ENCODE measurements at regions not wholly inside any gene's neighbourhood (a gene's known extent, or its start where the extent isn't known, plus 50 kb on each side); places are given as distances from the start of the nearest gene placed in this dataset.

- Histone ChIP-seq H3K9me3 (no peaks in the 10 kb centered on the region), H3K36me3 (ENCODE audit: control insufficient read depth in 2 of 2, extremely low read depth in 1 of 2, insufficient read depth in 1 of 2, low read length in 1 of 2) (no peaks in the 10 kb centered on the region), H3K27me3 (replicated peaks in 1 of 2; ENCODE audit: control insufficient read depth in 2 of 2, extremely low read depth in 1 of 2, insufficient read depth in 2 of 2, low read length in 1 of 2) (no peaks in the 10 kb centered on the region), H3K4me1 (ENCODE audit: control insufficient read depth in 1 of 2, extremely low read depth in 1 of 2, insufficient read depth in 2 of 2, low read length in 2 of 2) (no peaks in the 10 kb centered on the region), H3K4me3 (ENCODE audit: control insufficient read depth in 1 of 2, extremely low read depth in 1 of 2, low read length in 1 of 2) (no peak overlapping the region), H3K27ac (ENCODE audit: low read length) (no peak overlapping the region)
- Mint-ChIP-seq H3K27ac (no peak overlapping the region), H3K36me3 (no peaks in the 10 kb centered on the region), H3K4me1 (no peaks in the 10 kb centered on the region), H3K9me3 (peaks cover 3 to 6% (median 5%) of the 10 kb centered on the region in 3 donors), H3K4me3 (no peak overlapping the region), H3K27me3 (no peaks in the 10 kb centered on the region)
- DNase-seq (no peak), ATAC-seq (replicated peaks in 1 of 4) (no peak)
- POLR2A ChIA-PET: no interaction called here
- no CpG with 5 or more reads among the region's 2 CpGs for WGBS (ENCODE audit: insufficient coverage)
- CTCF ChIA-PET: no interaction called here
These were observed 234.1 kb downstream of the TMEM38B start for GRCh38 chr9:105928416-105928815.

DNA sequence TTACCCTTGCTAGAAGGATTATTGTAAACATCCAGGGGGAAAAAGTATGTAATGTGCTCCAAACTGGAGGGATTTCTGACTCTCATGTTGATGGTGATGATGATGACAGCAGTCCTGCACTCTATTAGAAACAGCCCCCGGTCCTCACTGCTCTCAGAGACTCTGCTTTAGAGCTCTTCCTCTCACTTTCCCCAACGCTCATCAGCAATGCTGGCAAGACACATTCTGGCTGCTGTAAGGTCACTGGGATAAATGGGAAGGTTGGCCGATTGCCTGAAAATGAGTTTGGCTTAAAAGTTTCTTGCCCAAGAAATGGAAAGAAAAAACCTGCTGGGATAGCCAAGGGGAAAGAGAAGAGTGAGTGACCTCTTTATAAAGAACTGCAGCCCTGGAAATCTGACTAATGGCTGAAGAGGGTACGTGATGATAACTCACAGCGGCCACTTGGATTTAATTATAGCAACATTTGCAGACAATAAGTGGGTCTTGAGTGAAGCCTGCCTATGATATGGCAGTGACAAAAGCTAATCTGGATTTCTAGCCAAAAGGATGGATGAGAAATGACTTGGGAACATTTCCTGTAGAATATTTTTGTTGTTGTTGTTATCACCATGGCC is 235.8 kb downstream of the TMEM38B start:
- Mint-ChIP-seq H3K9me3 (peaks cover 3 to 9% (median 7%) of the 10 kb centered on the region in 3 donors), H3K36me3 (no peaks in the 10 kb centered on the region), H3K27me3 (no peaks in the 10 kb centered on the region), H3K4me1 (no peaks in the 10 kb centered on the region), H3K27ac (no peak overlapping the region), H3K4me3 (no peak overlapping the region)
- POLR2A ChIA-PET: no interaction called here
- DNase-seq: no peak
- H3K27me3 ChIP-seq (replicated peaks in 1 of 2; ENCODE audit: control insufficient read depth in 2 of 2, extremely low read depth in 1 of 2, insufficient read depth in 2 of 2, low read length in 1 of 2): no peaks in the 10 kb centered on the region
- ATAC-seq (replicated peaks in 1 of 4): no peak
- H3K9me3 ChIP-seq: no peaks in the 10 kb centered on the region
- H3K4me3 ChIP-seq (ENCODE audit: control insufficient read depth in 1 of 2, extremely low read depth in 1 of 2, low read length in 1 of 2): no peak overlapping the region
- CTCF ChIA-PET: no interaction called here
- H3K4me1 ChIP-seq (ENCODE audit: control insufficient read depth in 1 of 2, extremely low read depth in 1 of 2, insufficient read depth in 2 of 2, low read length in 2 of 2): no peaks in the 10 kb centered on the region
- H3K36me3 ChIP-seq (ENCODE audit: control insufficient read depth in 2 of 2, extremely low read depth in 1 of 2, insufficient read depth in 1 of 2, low read length in 1 of 2): no peaks in the 10 kb centered on the region
- WGBS (ENCODE audit: insufficient coverage): 92% methylated on average over 3 of the region's 5 CpGs
- H3K27ac ChIP-seq (ENCODE audit: low read length): no peak overlapping the region

GRCh38 chr9:105932276-105932675 is 237.9 kb downstream of the TMEM38B start:
- DNase-seq (no peak), ATAC-seq (replicated peaks in 1 of 4) (no peak)
- POLR2A ChIA-PET: no interaction called here
- Mint-ChIP-seq H3K27me3 (no peaks in the 10 kb centered on the region), H3K4me1 (no peaks in the 10 kb centered on the region), H3K9me3 (peaks cover 3 to 9% (median 7%) of the 10 kb centered on the region in 3 donors), H3K4me3 (no peak overlapping the region), H3K36me3 (no peaks in the 10 kb centered on the region), H3K27ac (no peak overlapping the region)
- Histone ChIP-seq H3K4me1 (ENCODE audit: control insufficient read depth in 1 of 2, extremely low read depth in 1 of 2, insufficient read depth in 2 of 2, low read length in 2 of 2) (no peaks in the 10 kb centered on the region), H3K4me3 (ENCODE audit: control insufficient read depth in 1 of 2, extremely low read depth in 1 of 2, low read length in 1 of 2) (no peak overlapping the region), H3K27ac (ENCODE audit: low read length) (no peak overlapping the region), H3K9me3 (no peaks in the 10 kb centered on the region), H3K27me3 (replicated peaks in 1 of 2; ENCODE audit: control insufficient read depth in 2 of 2, extremely low read depth in 1 of 2, insufficient read depth in 2 of 2, low read length in 1 of 2) (no peaks in the 10 kb centered on the region), H3K36me3 (ENCODE audit: control insufficient read depth in 2 of 2, extremely low read depth in 1 of 2, insufficient read depth in 1 of 2, low read length in 1 of 2) (no peaks in the 10 kb centered on the region)
- CTCF ChIA-PET: no interaction called here

- WGBS (ENCODE audit: insufficient coverage): 63% methylated on average over 2 of the region's 2 CpGs
- H3K27ac Mint-ChIP-seq: no peak overlapping the region
- no peaks in the 10 kb centered on the region for H3K4me1 Mint-ChIP-seq
- Histone ChIP-seq H3K36me3 (ENCODE audit: control insufficient read depth in 2 of 2, extremely low read depth in 1 of 2, insufficient read depth in 1 of 2, low read length in 1 of 2) (no peaks in the 10 kb centered on the region), H3K27me3 (replicated peaks in 1 of 2; ENCODE audit: control insufficient read depth in 2 of 2, extremely low read depth in 1 of 2, insufficient read depth in 2 of 2, low read length in 1 of 2) (no peaks in the 10 kb centered on the region), H3K9me3 (no peaks in the 10 kb centered on the region), H3K4me3 (ENCODE audit: control insufficient read depth in 1 of 2, extremely low read depth in 1 of 2, low read length in 1 of 2) (no peak overlapping the region), H3K4me1 (ENCODE audit: control insufficient read depth in 1 of 2, extremely low read depth in 1 of 2, insufficient read depth in 2 of 2, low read length in 2 of 2) (no peaks in the 10 kb centered on the region), H3K27ac (ENCODE audit: low read length) (no peak overlapping the region)
- H3K27me3 Mint-ChIP-seq: peaks cover 0 to 1% of the 10 kb centered on the region in 2 donors
- H3K9me3 Mint-ChIP-seq: peaks cover 17 to 32% (median 18%) of the 10 kb centered on the region in 3 donors
- DNase-seq (no peak), ATAC-seq (replicated peaks in 1 of 4) (no peak)
- POLR2A ChIA-PET: no interaction called here
- H3K4me3 Mint-ChIP-seq: no peak overlapping the region
- CTCF ChIA-PET: no interaction called here
- H3K36me3 Mint-ChIP-seq: no peaks in the 10 kb centered on the region
These were observed 256.1 kb downstream of the TMEM38B start for GRCh38 chr9:105950448-105950847.

- no peak for DNase-seq
- Histone ChIP-seq H3K36me3 (ENCODE audit: control insufficient read depth in 2 of 2, extremely low read depth in 1 of 2, insufficient read depth in 1 of 2, low read length in 1 of 2) (no peaks in the 10 kb centered on the region), H3K4me1 (ENCODE audit: control insufficient read depth in 1 of 2, extremely low read depth in 1 of 2, insufficient read depth in 2 of 2, low read length in 2 of 2) (no peaks in the 10 kb centered on the region), H3K9me3 (no peaks in the 10 kb centered on the region), H3K4me3 (ENCODE audit: control insufficient read depth in 1 of 2, extremely low read depth in 1 of 2, low read length in 1 of 2) (no peak overlapping the region), H3K27ac (ENCODE audit: low read length) (no peak overlapping the region), H3K27me3 (replicated peaks in 1 of 2; ENCODE audit: control insufficient read depth in 2 of 2, extremely low read depth in 1 of 2, insufficient read depth in 2 of 2, low read length in 1 of 2) (no peaks in the 10 kb centered on the region)
- Mint-ChIP-seq H3K4me3 (no peak overlapping the region), H3K9me3 (peaks cover 16 to 31% (median 17%) of the 10 kb centered on the region in 3 donors), H3K27me3 (peaks cover 0 to 1% of the 10 kb centered on the region in 2 donors), H3K27ac (no peak overlapping the region), H3K4me1 (no peaks in the 10 kb centered on the region), H3K36me3 (no peaks in the 10 kb centered on the region)
- CTCF ChIA-PET: no interaction called here
- no peak for ATAC-seq (replicated peaks in 1 of 4)
- POLR2A ChIA-PET: no interaction called here
- no CpG with 5 or more reads among the region's 1 CpG for WGBS (ENCODE audit: insufficient coverage)
These were observed 256.6 kb downstream of the TMEM38B start for GRCh38 chr9:105950894-105951293.

- peaks cover 0 to under 1% (median under 1%) of the 10 kb centered on the region in 3 donors for H3K9me3 Mint-ChIP-seq
- WGBS (ENCODE audit: insufficient coverage): 83% methylated on average over 1 of the region's 1 CpG
- H3K4me1 Mint-ChIP-seq: no peaks in the 10 kb centered on the region
- Histone ChIP-seq H3K4me3 (ENCODE audit: control insufficient read depth in 1 of 2, extremely low read depth in 1 of 2, low read length in 1 of 2) (no peak overlapping the region), H3K36me3 (ENCODE audit: control insufficient read depth in 2 of 2, extremely low read depth in 1 of 2, insufficient read depth in 1 of 2, low read length in 1 of 2) (no peaks in the 10 kb centered on the region), H3K4me1 (ENCODE audit: control insufficient read depth in 1 of 2, extremely low read depth in 1 of 2, insufficient read depth in 2 of 2, low read length in 2 of 2) (no peaks in the 10 kb centered on the region), H3K27ac (ENCODE audit: low read length) (no peak overlapping the region), H3K9me3 (no peaks in the 10 kb centered on the region), H3K27me3 (replicated peaks in 1 of 2; ENCODE audit: control insufficient read depth in 2 of 2, extremely low read depth in 1 of 2, insufficient read depth in 2 of 2, low read length in 1 of 2) (no peaks in the 10 kb centered on the region)
- no peaks in the 10 kb centered on the region for H3K36me3 Mint-ChIP-seq
- DNase-seq: no peak
- ChIA-PET CTCF (no interaction called here), POLR2A (no interaction called here)
- no peak overlapping the region for H3K4me3 Mint-ChIP-seq
- no peak for ATAC-seq (replicated peaks in 1 of 4)
- peaks cover 0 to 1% of the 10 kb centered on the region in 2 donors for H3K27me3 Mint-ChIP-seq
- H3K27ac Mint-ChIP-seq: no peak overlapping the region
These were observed 260.2 kb downstream of the TMEM38B start for GRCh38 chr9:105954517-105954916.

GRCh38 chr9:105957830-105958229 is 263.5 kb downstream of the TMEM38B start:
- Mint-ChIP-seq H3K4me1 (no peaks in the 10 kb centered on the region), H3K36me3 (no peaks in the 10 kb centered on the region), H3K4me3 (no peak overlapping the region), H3K9me3 (no peaks in the 10 kb centered on the region), H3K27ac (no peak overlapping the region), H3K27me3 (peaks cover 0 to 1% of the 10 kb centered on the region in 2 donors)
- POLR2A ChIA-PET: no interaction called here
- ATAC-seq (replicated peaks in 1 of 4) (no peak), DNase-seq (no peak)
- WGBS (ENCODE audit: insufficient coverage): no CpG with 5 or more reads among the region's 1 CpG
- Histone ChIP-seq H3K27ac (ENCODE audit: low read length) (no peak overlapping the region), H3K27me3 (replicated peaks in 1 of 2; ENCODE audit: control insufficient read depth in 2 of 2, extremely low read depth in 1 of 2, insufficient read depth in 2 of 2, low read length in 1 of 2) (no peaks in the 10 kb centered on the region), H3K4me3 (ENCODE audit: control insufficient read depth in 1 of 2, extremely low read depth in 1 of 2, low read length in 1 of 2) (no peak overlapping the region), H3K9me3 (no peaks in the 10 kb centered on the region), H3K4me1 (ENCODE audit: control insufficient read depth in 1 of 2, extremely low read depth in 1 of 2, insufficient read depth in 2 of 2, low read length in 2 of 2) (no peaks in the 10 kb centered on the region), H3K36me3 (ENCODE audit: control insufficient read depth in 2 of 2, extremely low read depth in 1 of 2, insufficient read depth in 1 of 2, low read length in 1 of 2) (no peaks in the 10 kb centered on the region)
- CTCF ChIA-PET: no interaction called here

Measured in T-cell (primary cell).